ENCODE measurements at regions not wholly inside any gene's neighbourhood (a gene's known extent, or its start where the extent isn't known, plus 50 kb on each side); places are given as distances from the start of the nearest gene placed in this dataset.
"Not testable (repeated sequence)": the region's sequence is repeated elsewhere in the genome, so short reads cannot be mapped to it uniquely, and the experiment has no call there.

DNA sequence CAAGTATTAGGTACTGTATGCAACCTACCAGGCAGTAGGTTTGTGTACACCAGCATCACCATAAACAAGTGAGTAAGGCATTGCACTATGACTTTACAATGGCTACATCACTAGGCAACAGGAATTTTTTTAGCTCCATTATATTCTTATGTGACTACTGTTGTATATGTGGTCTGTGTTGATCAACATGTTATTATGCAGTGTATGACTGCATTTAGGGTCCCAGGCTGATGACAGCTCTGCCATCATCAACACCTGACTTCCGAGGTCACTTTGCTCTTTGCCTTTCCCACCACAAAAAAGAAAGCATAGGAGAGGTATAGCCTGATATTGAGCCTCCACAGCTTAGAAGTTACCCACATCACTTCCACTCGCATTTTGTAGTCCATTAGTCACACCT lies 217.5 kb upstream of the PELI2 start:
- no peak for DNase-seq

DNA sequence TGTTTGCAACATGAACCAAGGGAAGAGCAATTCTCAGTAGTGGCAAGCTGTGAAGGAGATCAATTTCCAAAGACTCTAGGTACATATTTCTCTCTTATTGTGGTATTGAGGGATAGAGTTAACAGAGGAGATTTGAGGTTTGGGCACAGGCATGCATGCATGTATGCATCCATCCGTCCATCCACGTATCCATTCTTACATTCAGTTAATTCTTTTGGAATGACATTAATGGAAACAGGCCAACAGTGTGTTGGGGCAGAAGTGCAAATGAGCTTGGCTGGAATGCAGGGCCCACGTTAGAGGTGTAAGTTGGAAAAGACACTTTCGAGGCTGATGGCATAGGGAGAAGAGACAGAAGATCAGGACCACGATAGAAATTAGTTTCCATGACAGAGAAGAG lies 216.9 kb upstream of the PELI2 start:
- DNase-seq, result no peak

DNA sequence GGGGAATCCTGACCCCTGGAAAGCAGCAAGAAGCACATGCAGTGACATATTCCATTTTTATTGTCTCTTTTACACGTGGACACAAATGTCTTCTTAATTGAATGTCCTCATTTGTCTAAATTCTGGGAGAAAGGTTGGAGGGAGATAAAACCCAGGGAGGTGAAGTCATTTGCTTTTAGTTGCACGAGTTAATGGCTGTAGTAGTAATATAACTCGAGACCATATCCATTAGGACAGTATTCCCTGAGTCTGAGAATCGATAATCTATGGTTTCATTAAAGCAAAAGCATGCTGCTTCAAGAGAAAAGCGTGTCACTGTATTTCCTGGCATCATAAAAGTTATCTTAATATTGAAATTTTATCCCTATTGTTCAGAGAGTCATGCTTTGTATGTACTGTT lies 216.0 kb upstream of the PELI2 start:
- no peak for DNase-seq

DNA sequence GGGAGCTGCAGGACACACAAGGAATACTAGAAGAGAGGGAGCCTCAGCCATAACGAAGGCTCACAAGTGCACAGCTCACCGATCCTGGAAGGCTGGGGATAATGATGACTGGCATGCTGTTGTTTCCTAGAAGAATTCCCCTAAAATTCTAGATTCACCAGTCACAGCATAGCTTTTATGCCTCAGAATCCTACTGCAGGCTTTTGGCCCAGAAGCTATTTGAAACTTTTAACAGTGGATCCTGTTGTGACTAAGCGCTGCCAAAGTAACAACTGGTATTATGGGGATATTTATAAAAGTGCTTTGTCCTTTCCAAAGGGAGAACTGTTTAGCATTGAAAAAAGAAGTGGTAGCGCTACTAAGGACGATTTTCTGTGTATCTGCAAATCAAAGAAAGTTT lies 214.1 kb upstream of the PELI2 start:
- DNase-seq, result no peak

DNA sequence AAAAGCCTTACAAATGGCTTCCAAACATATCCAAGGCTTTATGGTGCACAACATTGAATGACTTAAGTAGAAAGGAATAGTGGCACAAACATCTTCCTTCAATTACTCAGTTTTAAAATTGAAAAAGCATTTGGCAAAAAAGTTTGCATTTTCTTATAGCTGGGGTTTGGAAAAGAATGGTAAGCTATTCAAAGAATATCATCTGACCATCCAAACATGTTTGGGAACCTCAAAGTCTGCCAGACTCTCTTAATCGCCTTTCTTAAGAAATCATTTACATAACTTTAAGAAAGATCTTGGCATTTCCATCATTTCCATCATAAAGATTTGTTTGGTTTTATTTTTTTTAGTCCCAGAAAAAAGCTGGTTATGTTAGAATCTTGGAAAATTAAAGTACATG lies 210.1 kb upstream of the PELI2 start:
- DNase-seq, result no peak

DNA sequence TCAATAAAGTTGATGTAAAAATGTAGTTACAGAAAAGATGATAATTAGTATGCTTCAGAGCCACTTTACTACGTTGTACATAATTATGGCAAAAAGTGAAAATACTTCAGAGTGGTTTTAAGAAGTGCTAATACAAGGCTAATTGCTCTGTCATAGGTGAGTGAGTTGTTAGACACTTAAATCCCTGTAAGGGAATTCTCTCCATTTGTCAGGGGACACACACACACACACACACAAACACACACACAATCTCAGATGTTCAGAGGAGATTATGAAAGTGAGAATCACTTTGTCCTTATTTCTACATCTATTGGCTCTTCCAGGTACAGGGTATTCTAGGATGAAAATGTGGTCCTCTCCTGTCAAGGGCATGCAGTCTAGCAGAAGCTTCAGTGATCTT lies 208.3 kb upstream of the PELI2 start:
- DNase-seq, result no peak

DNA sequence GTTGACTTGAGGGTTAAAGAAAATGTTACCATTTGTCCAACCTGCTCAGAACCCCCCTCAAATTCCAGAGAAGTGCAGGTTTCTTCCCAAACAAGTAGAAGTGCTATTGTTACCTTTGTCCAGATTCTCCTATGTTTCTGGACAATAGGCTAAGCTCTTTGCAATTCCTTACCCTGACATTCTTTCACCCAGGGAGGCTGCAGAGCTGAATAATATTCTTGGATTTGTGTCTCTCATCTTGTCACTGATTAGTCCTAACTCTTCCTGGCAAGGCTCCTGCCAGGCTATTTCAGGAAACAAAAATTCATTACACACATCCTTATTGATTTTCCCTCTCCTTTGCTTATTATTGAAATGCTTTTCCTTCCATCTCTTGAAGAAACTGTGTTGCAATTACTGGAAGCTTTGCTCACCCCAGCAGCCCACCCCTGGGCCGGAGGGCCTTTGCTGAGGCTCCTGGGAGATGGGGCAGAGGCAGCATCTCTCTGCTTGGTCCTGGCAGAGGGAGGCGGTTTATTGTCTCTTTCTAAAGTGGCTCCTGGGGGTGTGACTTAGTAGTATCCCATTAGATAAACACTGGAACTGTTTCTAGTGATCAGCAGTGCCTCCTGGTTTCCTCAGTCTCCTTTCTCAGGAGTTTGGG lies 207.5 kb upstream of the PELI2 start:
- DNase-seq, result peak; percentile 29

DNA sequence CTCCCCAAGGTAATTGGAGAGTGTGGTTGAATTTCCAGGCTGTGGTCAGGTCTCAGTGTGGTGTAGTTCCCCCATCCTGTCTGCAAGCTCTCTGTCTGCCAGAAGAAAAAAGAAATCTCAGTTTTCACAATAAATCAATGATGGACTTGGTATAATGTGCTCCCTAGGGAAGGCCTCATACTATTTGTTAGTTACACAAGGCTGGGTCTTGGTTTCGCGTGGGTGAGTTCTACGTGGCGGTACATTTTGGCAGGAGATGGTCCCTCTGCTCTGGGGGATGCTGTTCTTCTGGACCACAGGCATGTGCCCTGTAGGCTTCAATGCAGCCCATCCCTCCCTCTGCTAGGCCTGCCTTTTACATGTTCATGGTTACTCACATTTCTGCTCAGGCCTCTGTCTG lies 206.4 kb upstream of the PELI2 start:
- DNase-seq, result no peak

DNA sequence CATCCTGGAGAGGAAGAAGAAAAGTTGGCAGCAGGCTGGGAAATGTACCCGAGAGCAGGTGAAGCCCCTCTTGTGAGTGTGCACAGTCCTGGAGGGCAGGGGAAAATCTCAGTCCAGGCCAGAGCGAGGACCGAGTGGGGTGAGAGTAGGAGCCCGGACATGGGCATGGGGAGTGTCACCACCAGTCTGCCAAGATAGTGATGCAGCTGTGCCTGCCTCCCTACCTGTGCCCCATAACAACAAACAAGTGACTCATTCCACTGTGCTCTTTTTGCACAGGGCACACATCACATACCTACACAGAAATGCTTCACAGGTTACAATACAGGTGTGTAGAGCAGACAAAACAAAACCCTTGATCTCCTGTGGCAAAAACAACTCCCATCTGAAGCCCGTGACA lies 205.9 kb upstream of the PELI2 start:
- peak; percentile 58 for DNase-seq

DNA sequence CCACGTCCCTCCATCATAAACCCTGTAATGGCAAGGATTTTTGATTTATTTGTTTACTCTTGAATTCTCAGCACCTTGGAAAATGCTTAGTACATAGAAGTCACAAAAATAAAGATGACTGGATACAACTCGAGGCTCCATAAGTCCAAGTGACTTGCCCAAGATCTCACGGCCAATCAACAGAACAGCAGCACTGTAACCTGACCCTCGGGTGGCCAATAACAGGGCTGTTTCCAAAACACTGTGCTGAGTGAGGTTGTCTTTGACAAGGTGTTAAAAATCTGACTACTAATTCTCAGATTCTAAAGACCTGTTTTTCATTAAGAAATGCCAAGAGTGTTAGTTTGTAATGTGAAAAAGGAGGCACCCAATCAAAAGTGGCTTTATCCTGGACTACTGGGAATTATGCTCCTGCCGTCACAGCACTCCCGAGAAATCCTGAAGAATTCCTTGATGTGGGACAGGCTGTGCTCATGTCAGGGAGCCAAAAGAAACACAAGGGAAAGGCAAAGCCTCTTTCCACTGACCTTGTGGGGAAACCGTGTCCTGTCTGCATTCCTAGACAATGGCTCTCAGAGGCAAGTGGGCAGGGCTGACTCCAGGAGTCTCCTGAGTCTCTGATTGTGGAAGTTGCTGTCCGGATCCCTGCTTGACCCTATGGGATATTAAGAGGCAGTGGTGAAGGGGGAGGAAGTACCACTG lies 204.7 kb upstream of the PELI2 start:
- no peak for DNase-seq

DNA sequence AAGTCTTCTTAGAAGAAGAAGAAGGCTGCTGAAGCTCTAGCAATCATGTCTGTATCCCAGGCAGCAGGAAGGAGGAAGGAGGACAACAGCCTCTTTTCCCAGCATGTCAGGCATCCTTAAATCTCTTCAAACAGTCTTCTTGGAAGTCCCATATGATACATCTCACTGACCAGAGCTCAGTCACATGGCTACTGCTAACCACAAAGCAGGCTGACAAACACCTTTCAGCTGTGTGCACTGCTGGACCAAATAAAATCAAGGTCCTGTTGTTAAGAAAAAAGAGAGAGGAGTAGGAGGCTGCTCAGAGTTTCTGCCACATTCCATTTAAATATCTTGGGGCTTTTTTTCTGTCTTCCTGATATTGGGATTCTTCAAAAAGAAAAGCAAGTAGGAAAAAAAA lies 203.4 kb upstream of the PELI2 start:
- DNase-seq, result no peak

DNA sequence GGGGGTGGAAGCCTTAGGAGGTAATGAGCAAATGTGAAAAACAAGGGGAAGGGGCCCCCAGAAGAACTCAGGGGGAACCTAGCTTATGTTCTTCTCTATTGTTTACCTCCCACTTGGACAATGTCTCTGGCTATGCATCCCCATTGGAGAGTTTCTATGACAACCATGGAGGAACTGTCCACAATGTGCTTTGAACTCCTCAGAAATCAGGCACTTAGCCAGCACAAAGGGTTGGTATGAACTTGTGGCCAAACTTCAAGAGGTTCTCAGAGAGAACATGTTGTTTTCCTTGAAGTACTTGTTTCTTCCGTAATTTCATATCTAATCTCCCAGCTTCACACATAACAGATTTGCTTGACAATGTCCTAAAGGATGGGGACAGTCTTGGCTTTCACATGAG lies 202.8 kb upstream of the PELI2 start:
- DNase-seq, result peak; percentile 30

DNA sequence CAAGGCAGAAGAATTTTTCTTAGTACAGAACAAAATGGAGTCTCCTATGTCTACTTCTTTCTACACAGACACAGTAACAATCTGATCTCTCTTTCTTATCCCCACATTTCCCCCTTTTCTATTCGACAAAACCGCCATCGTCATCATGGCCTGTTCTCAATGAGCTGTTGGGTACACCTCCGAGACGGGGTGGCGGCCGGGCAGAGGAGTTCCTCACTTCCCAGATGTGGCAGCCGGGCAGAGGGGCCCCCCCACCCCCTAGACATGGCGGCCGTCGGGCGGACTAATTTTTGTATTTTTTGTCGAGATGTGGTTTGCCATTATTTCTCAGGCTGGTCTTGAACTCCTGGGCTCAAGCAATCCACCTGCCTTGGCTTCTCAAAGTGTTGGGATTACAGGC lies 198.4 kb upstream of the PELI2 start:
- DNase-seq, result not testable (repeated sequence)

DNA sequence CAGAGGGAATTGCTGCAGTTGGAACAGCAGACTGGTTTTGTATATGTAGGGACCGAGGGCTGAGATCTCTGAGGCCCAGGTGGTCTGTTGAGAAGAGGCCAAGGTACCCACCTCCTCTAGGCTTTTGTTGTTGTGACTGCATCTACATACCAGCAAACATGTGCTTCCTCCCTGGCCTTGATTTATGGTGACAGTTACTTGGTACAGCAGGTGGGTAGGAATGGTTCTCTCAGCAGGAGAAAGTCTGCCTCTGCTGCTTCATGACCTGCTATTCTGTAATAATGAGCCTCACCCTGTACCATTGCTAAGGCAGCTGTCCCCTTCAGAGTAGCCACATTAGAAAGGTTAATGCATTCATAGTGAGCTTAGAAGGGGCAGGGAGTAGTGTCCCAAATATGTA lies 196.7 kb upstream of the PELI2 start:
- peak; percentile 11 for DNase-seq

DNA sequence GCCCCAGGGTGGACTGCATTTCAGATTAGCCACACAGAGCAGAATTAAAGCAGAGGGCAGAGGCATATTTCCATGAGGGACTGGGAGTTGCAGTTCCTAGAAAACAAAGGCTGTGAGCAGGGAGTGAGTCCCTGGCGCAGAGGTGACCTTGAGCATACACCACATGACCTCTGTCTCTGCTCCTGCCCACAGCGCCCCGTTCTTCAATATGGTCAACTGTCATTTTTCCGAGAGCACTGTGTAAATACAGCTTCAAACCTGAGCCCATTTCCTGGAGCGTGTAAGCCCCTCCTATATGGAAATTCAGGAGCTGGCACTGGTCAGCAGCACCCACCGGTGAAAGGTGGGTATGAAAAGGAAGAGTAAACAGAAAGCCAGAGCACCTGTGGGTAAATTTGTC lies 192.2 kb upstream of the PELI2 start:
- peak; percentile 97 for DNase-seq

DNA sequence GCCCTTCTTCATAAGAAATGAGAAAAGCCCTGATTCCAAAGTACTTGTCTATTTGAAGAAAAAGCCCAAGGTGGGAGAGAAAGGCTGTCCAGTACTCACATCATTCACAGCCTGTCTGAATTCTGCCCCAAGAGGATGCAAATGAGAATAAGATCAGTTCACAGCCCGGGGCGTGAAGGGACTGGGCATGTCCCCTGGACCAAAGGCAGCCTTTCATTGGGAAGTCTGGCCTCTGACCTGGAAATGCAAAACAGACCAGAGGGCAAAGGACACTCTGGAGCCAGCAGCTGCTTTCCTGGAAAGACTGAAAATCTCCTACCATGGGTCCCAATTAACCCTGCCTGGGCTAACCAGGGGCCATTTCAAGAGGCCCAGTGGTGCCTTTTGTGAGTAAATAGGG lies 191.2 kb upstream of the PELI2 start:
- peak; percentile 55 for DNase-seq

DNA sequence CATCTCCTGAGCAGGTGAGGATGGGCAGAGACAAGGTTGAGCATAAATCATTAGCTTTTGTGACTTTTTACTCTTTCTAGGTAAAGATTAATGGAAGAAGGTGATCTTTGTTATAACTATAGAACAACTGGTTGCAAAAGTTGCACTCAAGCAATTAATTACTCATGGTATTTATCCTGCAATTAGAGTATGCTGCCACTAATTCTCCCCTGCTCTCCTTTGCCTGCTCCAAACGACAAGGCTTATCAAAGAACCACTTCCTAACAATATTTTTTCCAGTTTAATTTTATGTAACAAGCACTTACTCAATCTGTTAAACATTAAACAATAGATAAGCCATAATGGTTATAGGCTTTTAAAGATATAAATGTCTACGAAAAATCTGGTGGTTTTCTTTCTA lies 189.9 kb upstream of the PELI2 start:
- DNase-seq, result no peak

DNA sequence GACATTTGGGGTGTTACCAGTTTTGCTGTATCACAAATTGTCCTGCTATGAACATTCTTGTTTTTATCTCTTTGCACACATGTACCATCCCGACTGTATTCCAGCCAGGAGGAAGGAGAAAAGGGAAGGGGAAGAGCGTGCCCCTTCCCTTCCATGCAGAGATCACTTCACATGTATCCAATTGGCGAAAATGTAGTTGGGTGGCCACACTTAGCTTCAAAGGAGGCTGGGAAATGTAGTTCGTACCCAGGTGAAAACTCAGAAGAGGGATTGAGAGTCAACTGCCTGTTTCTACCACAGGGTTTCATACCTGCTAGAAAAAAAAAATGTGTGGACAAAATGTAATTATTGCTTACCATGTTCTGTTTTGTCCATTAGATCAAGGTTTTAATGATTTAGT lies 189.1 kb upstream of the PELI2 start:
- peak; percentile 10 for DNase-seq

DNA sequence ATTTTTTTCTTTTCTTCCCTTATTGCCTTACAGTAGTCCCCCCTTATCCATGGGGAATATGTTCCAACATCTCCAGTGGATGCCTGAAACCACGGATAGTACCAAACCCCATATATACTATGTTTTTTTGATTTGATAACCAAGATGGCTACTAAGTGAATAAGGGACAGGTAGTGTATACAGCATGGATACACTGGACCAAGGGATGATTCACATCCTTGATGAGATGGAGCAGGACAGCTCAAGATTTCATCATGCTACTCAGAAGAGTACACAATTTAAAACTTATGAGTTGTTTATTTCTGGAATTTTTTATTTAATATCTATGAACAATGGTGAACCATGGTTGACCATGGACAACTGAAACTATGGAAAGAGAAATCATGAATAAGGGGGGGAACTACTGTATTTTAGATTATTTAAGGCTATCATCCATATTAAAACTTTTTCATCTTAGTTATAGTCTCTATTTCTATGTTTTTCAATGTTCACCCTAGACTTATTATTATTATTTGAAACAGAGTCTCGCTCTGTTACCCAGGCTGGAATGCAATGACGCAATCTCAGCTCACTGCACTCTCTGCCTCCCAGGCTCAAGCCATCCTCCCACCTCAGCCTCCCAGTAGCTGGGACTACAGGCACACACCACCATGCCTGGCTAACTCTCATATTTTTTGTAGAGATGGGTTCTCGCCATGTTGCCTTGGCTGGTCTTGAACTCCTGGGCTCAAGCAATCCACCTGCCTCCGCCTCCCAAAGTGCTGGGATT lies 188.0 kb upstream of the PELI2 start:
- no peak for DNase-seq

DNA sequence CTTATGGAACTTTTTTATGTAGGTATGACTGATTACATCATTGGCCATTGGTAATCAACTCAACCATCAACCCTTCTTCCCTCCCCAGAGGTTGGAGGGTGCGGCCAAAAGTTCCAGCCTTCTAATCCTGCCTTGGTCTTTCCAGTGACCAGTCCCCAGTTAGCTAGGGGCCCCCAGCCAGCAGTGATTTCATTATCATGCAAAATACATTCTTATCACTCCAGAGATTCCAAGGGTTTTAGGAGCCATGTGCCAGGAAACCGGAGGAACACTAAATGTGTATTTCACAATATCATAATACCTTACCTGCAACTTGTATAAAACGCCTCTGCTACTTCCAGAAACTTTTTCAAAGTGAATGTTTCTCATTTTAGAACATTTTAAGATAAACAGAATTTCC lies 181.5 kb upstream of the PELI2 start:
- DNase-seq, result no peak

DNA sequence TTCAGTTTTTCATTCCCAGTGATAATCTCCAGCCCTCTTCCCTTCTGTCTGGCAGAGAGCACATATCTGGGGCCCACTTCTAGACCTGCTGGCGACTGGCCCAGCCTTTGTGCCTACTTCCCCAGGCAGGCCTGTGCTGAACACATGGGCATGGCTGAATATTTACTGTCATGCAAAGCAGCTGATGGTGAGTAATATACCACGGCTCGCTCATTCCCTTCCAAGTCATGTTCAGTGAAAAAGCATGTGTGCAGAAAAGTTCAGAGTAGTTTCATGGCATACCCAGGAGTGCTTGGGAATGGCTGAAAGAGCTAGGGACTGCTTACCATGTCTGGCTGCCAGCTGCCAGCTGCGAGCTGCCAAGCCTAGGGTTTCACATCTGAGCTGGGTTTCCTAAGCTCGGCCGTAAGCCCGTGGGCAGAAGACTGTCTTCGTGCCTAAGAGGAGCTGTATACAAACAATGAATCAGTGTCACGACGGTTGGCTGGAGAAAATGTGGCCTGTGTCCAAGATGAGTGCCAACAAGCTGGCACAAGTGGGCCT lies 179.9 kb upstream of the PELI2 start:
- no peak for DNase-seq

DNA sequence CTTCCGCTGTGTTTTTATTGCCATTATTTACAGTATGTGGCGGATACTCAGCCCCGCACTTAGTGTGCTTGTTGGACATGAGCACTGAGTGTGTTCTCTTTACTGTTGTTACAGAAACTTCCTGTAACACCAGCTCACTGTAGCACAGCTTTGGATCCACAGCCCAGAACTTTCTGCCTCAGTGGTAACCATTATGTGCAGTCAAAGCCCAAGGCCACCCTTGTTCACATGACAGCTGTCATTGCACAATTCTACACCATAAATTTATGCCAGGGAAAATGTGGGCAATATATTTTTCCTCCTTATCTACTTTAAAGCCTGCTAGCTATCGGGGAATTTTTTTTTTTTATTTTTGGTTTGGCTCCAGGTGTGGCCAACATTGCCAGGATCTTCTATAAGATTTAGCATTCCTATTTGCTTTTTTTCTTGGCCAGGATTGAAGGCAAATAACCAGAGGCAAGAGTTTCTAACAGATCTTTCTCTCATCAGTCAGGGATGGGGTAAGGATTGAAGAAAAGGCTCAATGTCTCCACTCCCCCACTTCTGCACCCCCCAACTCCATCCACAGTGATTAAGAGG lies 176.0 kb upstream of the PELI2 start:
- DNase-seq, result no peak

DNA sequence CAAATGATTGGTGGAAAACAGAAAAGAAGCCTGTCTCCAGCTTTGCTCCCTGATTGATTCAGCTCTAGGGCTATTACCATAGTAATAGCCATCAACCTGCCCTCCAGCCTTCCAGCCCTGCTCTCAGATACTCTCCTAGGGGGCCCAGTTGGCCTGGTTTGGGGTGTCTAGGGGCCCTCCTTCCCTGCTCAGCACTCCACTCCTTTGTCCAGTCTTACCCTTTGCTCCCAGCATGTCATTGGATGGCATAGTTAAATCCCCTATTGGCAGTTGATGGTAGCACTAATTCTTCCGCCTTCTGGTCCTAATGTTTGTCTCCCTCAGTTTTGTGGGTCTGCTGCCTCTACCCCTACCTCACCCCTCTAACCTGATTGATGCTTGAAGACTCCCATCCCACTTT lies 175.4 kb upstream of the PELI2 start:
- no peak for DNase-seq

DNA sequence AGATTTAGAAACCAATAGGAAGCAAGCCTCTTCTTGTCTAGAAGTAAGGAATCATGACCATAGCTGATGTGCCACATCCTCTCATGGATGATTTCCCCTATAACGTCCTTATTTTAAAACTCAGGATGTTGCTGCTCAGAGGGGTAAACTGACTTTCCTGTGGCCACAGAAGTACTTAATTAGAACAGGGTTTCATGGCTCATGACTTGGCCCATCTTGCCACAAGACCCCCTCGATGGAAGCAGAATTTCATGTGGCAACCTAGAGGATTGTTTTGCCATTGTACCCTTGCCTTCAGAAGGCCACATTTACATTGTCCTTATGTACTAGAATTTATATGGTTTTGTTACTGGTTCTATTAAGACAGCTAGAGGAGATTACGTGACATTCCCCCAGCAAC lies 173.5 kb upstream of the PELI2 start:
- no peak for DNase-seq
